Heart left ventricle (tissue), 16 donors: ENCODE measurements at regions not wholly inside any gene's neighbourhood (a gene's known extent, or its start where the extent isn't known, plus 50 kb on each side); places are given as distances from the start of the nearest gene placed in this dataset.

Source experiments
- ATAC-seq, 4 donors: fragments of 200-7000 bp; cut with Tn5 transposase; one replicate each; pipeline ENCODE4 v1.9.1; 2020 to 2022; ENCODE audit warnings: moderate library complexity in 4 of 4, mild to moderate bottlenecking in 3 of 4, moderate number of reproducible peaks in 1 of 4
- DNase-seq, 5 donors: peaks; one replicate each; pipeline ENCODE4 v3.0.0-alpha.2; 2020
- H3K27ac ChIP-seq, 12 donors: fragments of 200-600 bp; sonication (generic) in 4 of 12; one replicate each; pipeline versions ENCODE4 v1.5.0 to v1.8.0; 2016 to 2022; ENCODE audit warnings: mild to moderate bottlenecking in 2 of 12
- H3K27me3 ChIP-seq, 9 donors: fragments of 200-600 bp; sonication (generic) in 2 of 9; one replicate each; pipeline versions ENCODE4 v1.5.1 to v1.8.0; 2016 to 2022; ENCODE audit warnings: mild to moderate bottlenecking in 3 of 9
- H3K36me3 ChIP-seq, 9 donors: fragments of 200-600 bp; sonication (generic) in 2 of 9; one replicate each; pipeline versions ENCODE4 v1.5.0 to v1.8.0; 2018 to 2022; ENCODE audit warnings: mild to moderate bottlenecking in 2 of 9
- H3K4me1 ChIP-seq, 12 donors: fragments of 200-600 bp; sonication (generic) in 4 of 12; one replicate each; pipeline versions ENCODE4 v1.5.0 to v1.8.0; 2016 to 2022; ENCODE audit warnings: mild to moderate bottlenecking in 3 of 12
- H3K4me3 ChIP-seq, 12 donors: fragments of 200-600 bp; sonication (generic) in 4 of 12; one replicate each; pipeline versions ENCODE4 v1.5.0 to v1.8.0; 2017 to 2022; ENCODE audit warnings: mild to moderate bottlenecking in 9 of 12, moderate library complexity in 4 of 12
- H3K9me3 ChIP-seq, 12 donors: fragments of 200-600 bp; sonication (generic) in 4 of 12; one replicate each; pipeline versions ENCODE4 v1.5.0 to v1.8.0; 2016 to 2022; ENCODE audit warnings: mild to moderate bottlenecking in 1 of 12
- CTCF ChIP-seq, 12 donors: fragments of 200-600 bp; sonication (generic) in 4 of 12; IDR thresholded peaks; one replicate each; pipeline versions ENCODE4 v1.5.0 to v1.8.0; 2018 to 2022; ENCODE audit warnings: antibody characterized with exemption in 12 of 12, mild to moderate bottlenecking in 5 of 12
- POLR2A ChIP-seq, 2 donors: fragments of 450-650 bp; IDR thresholded peaks; one replicate each; pipeline ENCODE4 v1.6.1; 2017; ENCODE audit warnings: antibody characterized with exemption in 2 of 2, mild to moderate bottlenecking in 2 of 2, moderate library complexity in 2 of 2
- WGBS, 4 donors: extraction: QIAGEN DNeasy Blood & Tissue Kit in 2 of 4; methylation state at CpG; one replicate each; pipeline versions ENCODE4 v1.1.5 to v1.1.7; 2013 to 2018; 5-methylcytosine and 5-hydroxymethylcytosine counted together
- intact Hi-C, 10 donors: fragments of 100-400 bp; cut with DNase I; formaldehyde crosslinking; loops; one replicate each; pipeline versions ENCODE4 v1.11.1 to v1.14.2; 2022
- donor health status: ischemic (EF 13 %, LVEDD 7.1; RV severe dilation, severe dysfunction).
- donor health status: healthy with polysubstance abuse.
- donor health status: DM: no; HTN: yes; CAD: no.
- donor health status: DM: no; HTN: no; CAD: no.
- donor health status: ischemic (EF 25% LVEDD 6.9; RV normal size, moderate dysfunction).
- donor health status: ischemic (EF 25% LVEDD 5.7; RV mildly dilated, moderate dysfunction).
- donor health status: healthy.
- donor health status: DM: yes; HTN: yes; CAD: no.
- donor health status: ischemic (EF 35%, LVEDD 5.7; RV mildly dilated, moderate dysfunction).
- donor health status: nonischemic (EF 11% LVEDD 7.7; RV severe dilation, severe dysfunction).
- donor health status: DM: yes; HTN: yes; CAD: no.
- donor health status: PGD.
- donor health status: ischemic (EF 29% LVEDD 5.4; RV normal size, mild dysfunction).
- donor health status: nonischemic (EF 23%, LVEDD 6.1; RV moderate dilation, normal function).

DNA sequence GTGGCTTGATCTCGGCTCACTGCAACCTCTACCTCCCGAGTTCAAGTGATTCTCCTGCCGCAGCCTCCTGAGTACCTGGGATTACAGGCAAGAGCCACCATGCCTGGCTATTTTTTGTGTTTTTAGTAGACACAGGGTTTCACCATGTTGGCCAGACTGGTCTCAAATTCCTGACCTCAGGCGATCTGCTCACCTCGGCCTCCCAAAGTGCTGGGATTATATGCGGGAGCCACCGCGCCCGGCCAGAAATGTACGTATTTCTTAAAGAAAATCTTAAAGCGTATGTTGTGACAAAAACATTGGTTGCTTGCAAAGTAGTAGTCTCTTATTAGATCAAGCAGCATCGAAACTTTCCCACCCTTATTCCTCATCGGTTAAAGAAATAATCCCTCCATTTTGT is 748.9 kb upstream of the NR2F2 start:
- DNase-seq (no peak), ATAC-seq (no peak)
- intact Hi-C loops: no loop called here
- H3K27me3 ChIP-seq: no peaks in the 10 kb centered on the region
- H3K4me1 ChIP-seq: no peaks in the 10 kb centered on the region
- H3K4me3 ChIP-seq: no peak overlapping the region
- TF ChIP-seq POLR2A (IDR thresholded peaks at IDR 0.05): no peak
- TF ChIP-seq CTCF (IDR thresholded peaks at IDR 0.05): no peak
- no peaks in the 10 kb centered on the region for H3K36me3 ChIP-seq
- H3K9me3 ChIP-seq: no peaks in the 10 kb centered on the region
- no peak overlapping the region for H3K27ac ChIP-seq
- WGBS, 4 donors: 90 to 96% (median 93%) methylated on average over 13 of the region's 13 CpGs

GRCh38 chr15:95584088-95584487 is 746.4 kb upstream of the NR2F2 start:
- intact Hi-C loops: no loop called here
- Histone ChIP-seq H3K9me3 (no peaks in the 10 kb centered on the region), H3K27me3 (no peaks in the 10 kb centered on the region), H3K4me1 (no peaks in the 10 kb centered on the region), H3K4me3 (no peak overlapping the region), H3K27ac (no peak overlapping the region), H3K36me3 (no peaks in the 10 kb centered on the region)
- TF ChIP-seq POLR2A (IDR thresholded peaks at IDR 0.05): no peak
- TF ChIP-seq CTCF (IDR thresholded peaks at IDR 0.05): no peak
- no peak for DNase-seq
- no peak for ATAC-seq

GRCh38 chr15:95588056-95588455 is 742.4 kb upstream of the NR2F2 start:
- Histone ChIP-seq H3K4me1 (no peaks in the 10 kb centered on the region), H3K9me3 (no peaks in the 10 kb centered on the region), H3K27ac (no peak overlapping the region), H3K27me3 (no peaks in the 10 kb centered on the region), H3K4me3 (no peak overlapping the region), H3K36me3 (no peaks in the 10 kb centered on the region)
- DNase-seq (no peak), ATAC-seq (no peak)
- TF ChIP-seq POLR2A (IDR thresholded peaks at IDR 0.05) (no peak), CTCF (IDR thresholded peaks at IDR 0.05) (no peak)
- intact Hi-C loops: no loop called here
- WGBS, 4 donors: 77 to 84% (median 81%) methylated on average over 2 of the region's 2 CpGs

DNA sequence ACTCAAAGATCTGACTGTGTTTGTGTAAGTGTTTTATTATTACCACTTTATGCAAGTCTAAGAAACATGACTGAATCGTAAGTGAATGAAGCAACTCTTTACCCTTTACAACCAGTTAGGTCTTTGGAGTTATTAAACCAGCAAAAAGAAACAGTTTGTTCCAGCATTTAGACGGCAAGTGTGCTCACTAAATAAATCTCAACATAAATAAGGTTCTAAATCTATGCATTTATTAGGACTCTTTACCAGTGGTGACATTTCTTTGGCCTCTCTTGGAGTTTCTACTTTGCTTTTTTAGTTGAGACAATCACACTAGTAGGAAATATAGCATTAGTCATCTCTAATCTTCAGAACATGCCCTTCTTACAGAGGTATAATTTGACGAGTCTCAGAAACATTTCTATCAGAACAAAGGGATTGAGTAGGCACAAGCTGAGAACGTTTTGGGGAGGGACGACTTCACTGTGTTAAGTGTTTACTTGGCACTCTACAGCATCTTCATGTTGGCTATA is 739.9 kb upstream of the NR2F2 start:
- Histone ChIP-seq H3K27me3 (no peaks in the 10 kb centered on the region), H3K27ac (no peak overlapping the region), H3K36me3 (no peaks in the 10 kb centered on the region), H3K4me1 (no peaks in the 10 kb centered on the region), H3K4me3 (no peak overlapping the region), H3K9me3 (no peaks in the 10 kb centered on the region)
- ATAC-seq (no peak), DNase-seq (no peak)
- WGBS, 4 donors: 64 to 77% (median 72%) methylated on average over 5 of the region's 5 CpGs
- TF ChIP-seq CTCF (IDR thresholded peaks at IDR 0.05) (no peak), POLR2A (IDR thresholded peaks at IDR 0.05) (no peak)
- intact Hi-C loops: loop anchor here in 2 of 10 donors (10.0 kb wide), 2 partner anchors 106 to 296 kb away; no protein-coding TSS in a partner anchor
